ENCODE measurements at regions not wholly inside any gene's neighbourhood (a gene's known extent, or its start where the extent isn't known, plus 50 kb on each side); places are given as distances from the start of the nearest gene placed in this dataset.
"Not testable (repeated sequence)": the region's sequence is repeated elsewhere in the genome, so short reads cannot be mapped to it uniquely, and the experiment has no call there.

DNA sequence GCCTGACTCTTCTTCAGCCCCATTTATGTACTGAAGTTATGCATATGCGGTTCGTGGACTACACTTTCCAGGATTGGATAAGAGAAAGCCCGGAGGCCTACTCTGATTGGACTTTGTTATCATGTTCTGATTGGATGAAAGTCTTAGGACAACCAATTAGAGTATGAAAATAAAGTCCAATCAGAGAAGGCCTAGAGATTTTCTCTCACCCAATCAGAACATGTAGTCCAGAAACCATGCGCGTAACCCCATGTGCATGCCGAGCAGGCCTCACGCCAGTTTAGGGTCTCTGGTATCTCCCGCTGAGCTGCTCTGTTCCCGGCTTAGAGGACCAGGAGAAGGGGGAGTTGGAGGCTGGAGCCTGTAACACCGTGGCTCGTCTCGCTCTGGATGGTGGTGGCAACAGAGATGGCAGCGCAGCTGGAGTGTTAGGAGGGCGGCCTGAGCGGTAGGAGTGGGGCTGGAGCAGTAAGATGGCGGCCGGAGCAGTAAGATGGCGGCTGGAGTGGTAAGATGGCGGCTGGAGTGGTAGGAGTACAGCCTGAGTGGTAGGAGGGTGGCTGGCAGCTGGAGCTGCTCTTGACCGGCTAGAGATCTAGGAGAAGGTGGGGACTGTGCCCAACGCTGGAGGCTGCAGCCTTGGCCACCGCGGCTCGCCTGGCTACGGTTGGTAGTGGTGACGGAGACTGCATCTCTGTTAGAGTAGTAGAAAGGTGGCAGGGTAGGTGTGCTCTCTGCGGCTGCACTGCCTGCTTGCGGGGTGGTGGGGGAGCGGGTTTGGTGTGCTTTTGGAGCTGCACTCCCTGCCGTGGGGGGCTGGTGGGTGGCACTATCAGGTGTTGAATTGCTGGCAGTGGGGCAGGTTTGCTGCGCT lies 107.9 kb upstream of the TPTE start:
- TF ChIP-seq, protein P1, sequence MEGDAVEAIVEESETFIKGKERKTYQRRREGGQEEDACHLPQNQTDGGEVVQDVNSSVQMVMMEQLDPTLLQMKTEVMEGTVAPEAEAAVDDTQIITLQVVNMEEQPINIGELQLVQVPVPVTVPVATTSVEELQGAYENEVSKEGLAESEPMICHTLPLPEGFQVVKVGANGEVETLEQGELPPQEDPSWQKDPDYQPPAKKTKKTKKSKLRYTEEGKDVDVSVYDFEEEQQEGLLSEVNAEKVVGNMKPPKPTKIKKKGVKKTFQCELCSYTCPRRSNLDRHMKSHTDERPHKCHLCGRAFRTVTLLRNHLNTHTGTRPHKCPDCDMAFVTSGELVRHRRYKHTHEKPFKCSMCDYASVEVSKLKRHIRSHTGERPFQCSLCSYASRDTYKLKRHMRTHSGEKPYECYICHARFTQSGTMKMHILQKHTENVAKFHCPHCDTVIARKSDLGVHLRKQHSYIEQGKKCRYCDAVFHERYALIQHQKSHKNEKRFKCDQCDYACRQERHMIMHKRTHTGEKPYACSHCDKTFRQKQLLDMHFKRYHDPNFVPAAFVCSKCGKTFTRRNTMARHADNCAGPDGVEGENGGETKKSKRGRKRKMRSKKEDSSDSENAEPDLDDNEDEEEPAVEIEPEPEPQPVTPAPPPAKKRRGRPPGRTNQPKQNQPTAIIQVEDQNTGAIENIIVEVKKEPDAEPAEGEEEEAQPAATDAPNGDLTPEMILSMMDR (IDR thresholded peaks at IDR 0.05): not testable (repeated sequence)
- not testable (repeated sequence) for TF ChIP-seq POLR2A (IDR thresholded peaks at IDR 0.05)

Data from heart left ventricle (tissue), 13 donors.